Subcutaneous abdominal adipose tissue (tissue), 5 donors: ENCODE measurements at regions not wholly inside any gene's neighbourhood (a gene's known extent, or its start where the extent isn't known, plus 50 kb on each side); places are given as distances from the start of the nearest gene placed in this dataset.

ENCODE experiments used
- H3K27ac ChIP-seq: one replicate; pipeline ENCODE4 v1.7.0; 2013; ENCODE audit warnings: low read depth, mild to moderate bottlenecking, inconsistent platforms, low read length, moderate library complexity
- H3K27me3 ChIP-seq, 5 donors: one replicate each; pipeline ENCODE4 v1.7.0; 2013; ENCODE audit warnings: low read length in 5 of 5, inconsistent platforms in 1 of 5; ENCODE audit not compliant: control insufficient read depth in 5 of 5, insufficient read depth in 4 of 5
- H3K36me3 ChIP-seq, 5 donors: one replicate each; pipeline ENCODE4 v1.7.0; 2013; ENCODE audit warnings: low read length in 5 of 5; ENCODE audit not compliant: control insufficient read depth in 5 of 5, insufficient read depth in 5 of 5
- H3K4me1 ChIP-seq, 5 donors: one replicate each; pipeline ENCODE4 v1.7.0; 2013; ENCODE audit warnings: low read length in 5 of 5, mild to moderate bottlenecking in 3 of 5, moderate library complexity in 1 of 5; ENCODE audit not compliant: control insufficient read depth in 5 of 5, insufficient read depth in 5 of 5
- H3K4me3 ChIP-seq, 5 donors: one replicate each; pipeline ENCODE4 v1.7.0; 2013; ENCODE audit warnings: low read length in 5 of 5, low read depth in 1 of 5
- H3K9ac ChIP-seq, 5 donors: one replicate each; pipeline ENCODE4 v1.7.0; 2013; ENCODE audit warnings: low read length in 5 of 5, mild to moderate bottlenecking in 4 of 5, moderate library complexity in 3 of 5
- H3K9me3 ChIP-seq, 5 donors: one replicate each; pipeline ENCODE4 v1.7.0; 2013; ENCODE audit warnings: low read length in 5 of 5; ENCODE audit not compliant: control insufficient read depth in 5 of 5
- donor health status: healthy.
- donor health status: healthy.
- donor health status: healthy.
- donor health status: healthy.
- donor health status: healthy.

- H3K27me3 ChIP-seq = peaks cover 0 to 3% (median 2%) of the 10 kb centered on the region in 5 donors
- H3K4me1 ChIP-seq = peaks cover 0 to 22% (median 2%) of the 10 kb centered on the region in 5 donors
- no peak overlapping the region for H3K4me3 ChIP-seq
- no peak overlapping the region for H3K27ac ChIP-seq
- H3K9me3 ChIP-seq = peaks cover 0 to 5% (median 0%) of the 10 kb centered on the region in 5 donors
- no peak overlapping the region for H3K9ac ChIP-seq
- no peaks in the 10 kb centered on the region for H3K36me3 ChIP-seq
Observed at GRCh38 chr13:34751492-34751891, 190.6 kb upstream of the NBEA start.

GRCh38 chr13:34752283-34752960 lies 189.6 kb upstream of the NBEA start:
- Histone ChIP-seq H3K9ac (no peak overlapping the region), H3K36me3 (no peaks in the 10 kb centered on the region), H3K4me3 (no peak overlapping the region), H3K27me3 (peaks cover 0 to 3% (median 2%) of the 10 kb centered on the region in 5 donors), H3K4me1 (peaks cover 0 to 20% (median 2%) of the 10 kb centered on the region in 5 donors), H3K27ac (no peak overlapping the region), H3K9me3 (peaks cover 0 to 5% (median 3%) of the 10 kb centered on the region in 5 donors)

GRCh38 chr13:34756136-34756535 lies 185.9 kb upstream of the NBEA start:
- peaks cover 0 to 5% (median 3%) of the 10 kb centered on the region in 5 donors for H3K9me3 ChIP-seq
- H3K36me3 ChIP-seq = no peaks in the 10 kb centered on the region
- no peak overlapping the region for H3K4me3 ChIP-seq
- no peak overlapping the region for H3K9ac ChIP-seq
- H3K27ac ChIP-seq = no peak overlapping the region
- H3K4me1 ChIP-seq = peaks cover 0 to 1% (median 0%) of the 10 kb centered on the region in 5 donors
- peaks cover 0 to 3% (median 0%) of the 10 kb centered on the region in 5 donors for H3K27me3 ChIP-seq

- H3K36me3 ChIP-seq = no peaks in the 10 kb centered on the region
- H3K27me3 ChIP-seq = peaks cover 0 to 1% (median 0%) of the 10 kb centered on the region in 5 donors
- no peak overlapping the region for H3K9ac ChIP-seq
- no peak overlapping the region for H3K27ac ChIP-seq
- H3K4me1 ChIP-seq = peaks cover 0 to 1% (median 0%) of the 10 kb centered on the region in 5 donors
- H3K4me3 ChIP-seq = no peak overlapping the region
- peaks cover 0 to 5% (median 3%) of the 10 kb centered on the region in 5 donors for H3K9me3 ChIP-seq
Observed at GRCh38 chr13:34756572-34756971, 185.5 kb upstream of the NBEA start.

GRCh38 chr13:34757441-34757840 lies 184.6 kb upstream of the NBEA start:
- Histone ChIP-seq H3K27me3 (no peaks in the 10 kb centered on the region), H3K36me3 (no peaks in the 10 kb centered on the region), H3K27ac (no peak overlapping the region), H3K4me1 (peaks cover 0 to 1% (median 0%) of the 10 kb centered on the region in 5 donors), H3K9me3 (peaks cover 0 to 5% (median 3%) of the 10 kb centered on the region in 5 donors), H3K4me3 (no peak overlapping the region), H3K9ac (no peak overlapping the region)

GRCh38 chr13:34758628-34759027 lies 183.4 kb upstream of the NBEA start:
- Histone ChIP-seq H3K9ac (no peak overlapping the region), H3K36me3 (no peaks in the 10 kb centered on the region), H3K27ac (no peak overlapping the region), H3K4me3 (no peak overlapping the region), H3K9me3 (peaks cover 0 to 5% (median 3%) of the 10 kb centered on the region in 5 donors), H3K27me3 (no peaks in the 10 kb centered on the region), H3K4me1 (no peaks in the 10 kb centered on the region)

- no peak overlapping the region for H3K27ac ChIP-seq
- peaks cover 0 to 3% (median 0%) of the 10 kb centered on the region in 5 donors for H3K9me3 ChIP-seq
Observed at GRCh38 chr13:34762312-34762711, 179.8 kb upstream of the NBEA start.

GRCh38 chr13:34764246-34764645 lies 177.8 kb upstream of the NBEA start:
- Histone ChIP-seq H3K27ac (no peak overlapping the region), H3K4me3 (no peak overlapping the region), H3K36me3 (no peaks in the 10 kb centered on the region), H3K9me3 (no peaks in the 10 kb centered on the region), H3K4me1 (no peaks in the 10 kb centered on the region), H3K9ac (no peak overlapping the region), H3K27me3 (no peaks in the 10 kb centered on the region)

More at GRCh38 chr13:34762312-34762711, 179.8 kb upstream of the NBEA start:
- no peak overlapping the region for H3K4me3 ChIP-seq
- H3K36me3 ChIP-seq = no peaks in the 10 kb centered on the region
- H3K9ac ChIP-seq = no peak overlapping the region
- H3K27me3 ChIP-seq = no peaks in the 10 kb centered on the region
- H3K4me1 ChIP-seq = no peaks in the 10 kb centered on the region

- Histone ChIP-seq H3K9ac (no peak overlapping the region), H3K36me3 (no peaks in the 10 kb centered on the region)
Observed at GRCh38 chr13:34765446-34766180, 176.5 kb upstream of the NBEA start.

GRCh38 chr13:34767778-34768177 lies 174.3 kb upstream of the NBEA start:
- H3K9me3 ChIP-seq = no peaks in the 10 kb centered on the region
- no peak overlapping the region for H3K4me3 ChIP-seq
- H3K9ac ChIP-seq = no peak overlapping the region
- H3K27ac ChIP-seq = no peak overlapping the region
- H3K27me3 ChIP-seq = no peaks in the 10 kb centered on the region
- no peaks in the 10 kb centered on the region for H3K36me3 ChIP-seq
- no peaks in the 10 kb centered on the region for H3K4me1 ChIP-seq

More at GRCh38 chr13:34765446-34766180, 176.5 kb upstream of the NBEA start:
- no peak overlapping the region for H3K4me3 ChIP-seq
- H3K27me3 ChIP-seq = no peaks in the 10 kb centered on the region
- H3K4me1 ChIP-seq = no peaks in the 10 kb centered on the region
- H3K27ac ChIP-seq = no peak overlapping the region
- no peaks in the 10 kb centered on the region for H3K9me3 ChIP-seq
